Parathyroid adenoma (tissue), 2 donors: ENCODE measurements at regions not wholly inside any gene's neighbourhood (a gene's known extent, or its start where the extent isn't known, plus 50 kb on each side); places are given as distances from the start of the nearest gene placed in this dataset.

Experiments
- H2AFZ ChIP-seq: fragments of 300-600 bp; sonication (generic); one replicate; pipeline ENCODE4 v1.7.0; 2017; ENCODE audit warnings: antibody characterized with exemption, mild to moderate bottlenecking
- H3K27ac ChIP-seq: fragments of 300-600 bp; sonication (generic); one replicate; pipeline ENCODE4 v1.7.0; 2017
- H3K27me3 ChIP-seq: fragments of 300-600 bp; sonication (generic); one replicate; pipeline ENCODE4 v1.7.0; 2017; ENCODE audit warnings: low read length; ENCODE audit not compliant: control insufficient read depth, insufficient read depth
- H3K36me3 ChIP-seq: fragments of 300-600 bp; sonication (generic); one replicate; pipeline ENCODE4 v1.7.0; 2017; ENCODE audit warnings: low read length; ENCODE audit not compliant: control insufficient read depth, insufficient read depth
- H3K4me1 ChIP-seq: fragments of 300-600 bp; sonication (generic); one replicate; pipeline ENCODE4 v1.7.0; 2017; ENCODE audit warnings: control low read depth
- H3K4me2 ChIP-seq: fragments of 300-600 bp; sonication (generic); one replicate; pipeline ENCODE4 v1.7.0; 2017; ENCODE audit warnings: low read length
- H3K4me3 ChIP-seq: fragments of 300-600 bp; sonication (generic); one replicate; pipeline ENCODE4 v1.7.0; 2017; ENCODE audit warnings: low read depth, low read length
- H3K79me2 ChIP-seq: fragments of 300-600 bp; sonication (generic); one replicate; pipeline ENCODE4 v1.7.0; 2017; ENCODE audit warnings: control low read depth
- H3K9ac ChIP-seq: fragments of 300-600 bp; sonication (generic); one replicate; pipeline ENCODE4 v1.7.0; 2017; ENCODE audit warnings: mild to moderate bottlenecking
- H3K9me3 ChIP-seq: fragments of 300-600 bp; sonication (generic); one replicate; pipeline ENCODE4 v1.7.0; 2017; ENCODE audit warnings: low read length; ENCODE audit not compliant: control insufficient read depth
- CTCF ChIP-seq: fragments of 300-600 bp; sonication (generic); IDR thresholded peaks from one replicate; pipeline ENCODE4 v1.7.0; 2017; ENCODE audit warnings: antibody characterized with exemption, mild to moderate bottlenecking
- donor health status: primary hyperparathyroidism.

DNA sequence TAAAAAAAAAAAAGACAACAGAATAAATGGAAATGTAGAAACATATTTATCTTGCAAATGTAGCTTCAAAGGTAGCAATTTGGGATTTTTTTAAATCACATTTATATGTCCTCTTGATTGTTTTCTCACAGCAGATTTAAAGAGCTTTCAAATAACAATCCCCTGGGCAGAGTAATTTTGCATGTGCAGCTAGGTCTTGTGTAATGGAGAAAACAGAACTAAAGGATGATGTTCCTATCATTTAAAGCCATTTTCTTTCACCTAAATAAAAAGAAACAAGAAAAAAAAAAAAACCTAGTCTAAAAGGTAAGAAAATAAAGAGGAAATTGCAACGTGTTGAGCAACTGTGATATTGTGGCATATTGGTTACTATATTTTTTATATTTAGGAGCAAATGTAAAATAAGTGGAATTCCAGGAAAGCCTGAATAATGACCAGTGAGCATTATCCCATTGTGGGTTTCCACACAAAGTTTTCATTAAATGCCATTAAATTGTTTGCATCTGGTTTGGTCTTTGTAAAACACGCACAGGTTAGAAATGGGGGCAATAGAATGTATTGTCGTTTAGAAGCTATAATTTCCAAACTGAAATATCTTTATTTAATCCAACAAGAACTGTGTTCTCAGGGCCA, 215.6 kb downstream of the SLC6A15 start:
- no peaks in the 10 kb centered on the region for H3K79me2 ChIP-seq
- H3K4me3 ChIP-seq, result no peak overlapping the region
- no peak overlapping the region for H3K9ac ChIP-seq
- no peak overlapping the region for H2AFZ ChIP-seq
- H3K4me2 ChIP-seq, result no peak overlapping the region
- no peak for TF ChIP-seq CTCF
- no peaks in the 10 kb centered on the region for H3K9me3 ChIP-seq
- H3K27me3 ChIP-seq, result no peaks in the 10 kb centered on the region
- H3K36me3 ChIP-seq, result no peaks in the 10 kb centered on the region
- no peak overlapping the region for H3K27ac ChIP-seq
- no peaks in the 10 kb centered on the region for H3K4me1 ChIP-seq

DNA sequence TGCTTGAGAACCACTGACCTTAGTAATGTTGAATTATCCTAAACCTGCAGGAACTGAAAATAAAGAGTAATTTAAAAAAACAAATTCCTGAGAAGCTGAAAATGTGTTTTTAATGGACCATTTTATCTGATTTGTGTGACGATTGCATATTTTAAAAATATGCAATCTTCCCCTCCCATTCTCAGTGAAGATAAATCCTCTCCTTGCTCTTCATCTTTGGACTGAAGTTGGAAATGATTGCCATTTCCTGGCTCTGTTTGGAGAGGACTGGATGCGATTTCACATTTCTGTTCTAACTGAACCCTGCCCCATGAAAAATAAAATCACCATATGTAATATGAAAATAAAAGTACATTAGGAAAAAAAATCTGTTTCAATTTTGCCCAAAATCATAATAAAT, 216.3 kb downstream of the SLC6A15 start:
- H3K4me1 ChIP-seq, result no peaks in the 10 kb centered on the region
- no peak overlapping the region for H2AFZ ChIP-seq
- no peak overlapping the region for H3K4me2 ChIP-seq
- no peak overlapping the region for H3K27ac ChIP-seq
- no peak for TF ChIP-seq CTCF
- H3K79me2 ChIP-seq, result no peaks in the 10 kb centered on the region
- no peaks in the 10 kb centered on the region for H3K27me3 ChIP-seq
- no peak overlapping the region for H3K4me3 ChIP-seq
- H3K36me3 ChIP-seq, result no peaks in the 10 kb centered on the region
- H3K9me3 ChIP-seq, result no peaks in the 10 kb centered on the region
- no peak overlapping the region for H3K9ac ChIP-seq

GRCh38 chr12:84694116-84694515, 218.5 kb downstream of the SLC6A15 start:
- Histone ChIP-seq H3K79me2 (no peaks in the 10 kb centered on the region), H3K36me3 (no peaks in the 10 kb centered on the region), H3K9ac (no peak overlapping the region), H2AFZ (no peak overlapping the region), H3K4me3 (no peak overlapping the region), H3K27ac (no peak overlapping the region), H3K27me3 (no peaks in the 10 kb centered on the region), H3K4me2 (no peak overlapping the region), H3K9me3 (no peaks in the 10 kb centered on the region), H3K4me1 (no peaks in the 10 kb centered on the region)
- no peak for TF ChIP-seq CTCF

DNA sequence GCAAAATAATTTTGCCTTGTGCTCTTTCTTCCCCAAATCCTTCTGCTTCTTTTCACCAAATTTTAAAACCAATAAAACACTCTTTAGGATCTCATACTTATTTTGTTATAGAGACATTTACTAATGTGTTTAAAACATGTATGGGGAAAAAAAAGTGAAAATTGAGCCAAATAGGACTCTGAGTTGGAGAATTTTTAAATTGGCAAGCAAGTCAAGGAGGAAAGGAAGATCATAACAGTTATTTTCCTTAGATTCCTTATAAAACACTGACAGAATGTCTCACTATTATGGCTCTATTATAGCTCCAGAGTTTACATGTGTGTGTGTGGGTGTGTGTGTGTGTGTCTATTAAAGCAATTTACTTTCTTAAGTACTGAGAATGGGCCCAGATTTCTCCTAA, 220.5 kb downstream of the SLC6A15 start:
- no peak overlapping the region for H3K27ac ChIP-seq
- TF ChIP-seq CTCF, result no peak
- H3K4me3 ChIP-seq, result no peak overlapping the region
- H3K36me3 ChIP-seq, result no peaks in the 10 kb centered on the region
- no peaks in the 10 kb centered on the region for H3K27me3 ChIP-seq
- H3K79me2 ChIP-seq, result no peaks in the 10 kb centered on the region
- no peaks in the 10 kb centered on the region for H3K4me1 ChIP-seq
- no peak overlapping the region for H2AFZ ChIP-seq
- H3K4me2 ChIP-seq, result no peak overlapping the region
- H3K9me3 ChIP-seq, result no peaks in the 10 kb centered on the region
- no peak overlapping the region for H3K9ac ChIP-seq

DNA sequence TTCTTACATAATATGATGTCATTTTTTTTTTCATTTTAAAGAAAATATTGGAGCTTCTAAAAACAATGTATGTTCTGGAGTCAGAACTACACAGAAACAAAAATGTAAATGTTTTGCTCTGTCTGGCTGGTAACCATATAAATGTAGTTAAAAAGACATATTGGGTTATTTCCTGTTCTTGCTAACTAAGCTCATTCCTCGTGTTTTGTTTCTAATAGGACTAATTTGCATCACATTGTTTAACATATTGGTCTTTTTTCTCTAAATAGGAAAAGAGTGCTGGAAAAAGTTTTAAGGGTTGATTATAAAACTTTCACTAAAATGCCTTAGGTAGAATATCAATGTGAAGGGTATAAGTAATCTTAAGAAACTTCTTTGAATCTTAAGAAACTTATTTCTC, 221.3 kb downstream of the SLC6A15 start:
- no peak for TF ChIP-seq CTCF
- H3K79me2 ChIP-seq, result no peaks in the 10 kb centered on the region
- H3K27me3 ChIP-seq, result no peaks in the 10 kb centered on the region
- H2AFZ ChIP-seq, result no peak overlapping the region
- H3K4me3 ChIP-seq, result no peak overlapping the region
- H3K27ac ChIP-seq, result no peak overlapping the region
- no peaks in the 10 kb centered on the region for H3K36me3 ChIP-seq
- no peak overlapping the region for H3K4me2 ChIP-seq
- H3K9me3 ChIP-seq, result no peaks in the 10 kb centered on the region
- no peak overlapping the region for H3K9ac ChIP-seq
- no peaks in the 10 kb centered on the region for H3K4me1 ChIP-seq
